RWPE1 (cell line): ENCODE measurements at regions not wholly inside any gene's neighbourhood (a gene's known extent, or its start where the extent isn't known, plus 50 kb on each side); places are given as distances from the start of the nearest gene placed in this dataset.

Experiments
- CTCF ChIA-PET: fragments of 350-600 bp; sonication (Branson Sonifier 250); formaldehyde crosslinking; extraction: SDS; loops from one replicate; lab custom pipeline; 2021; lab: Yijun Ruan, JAX
- POLR2A ChIA-PET: fragments of 400-600 bp; formaldehyde crosslinking; extraction: SDS; loops from one replicate; lab custom pipeline; 2020; ENCODE audit warnings: antibody characterized with exemption; ENCODE audit not compliant: low non-redundant PET; lab: Yijun Ruan, JAX
- DNase-seq: peaks from one replicate; pipeline ENCODE4 v3.0.0; 2012; ENCODE audit warnings: low spot score
- H3K27ac ChIP-seq: fragments of 450-650 bp; 2 replicates; pipeline ENCODE4 v1.5.1; 2017
- TF ChIP-seq, protein P1 (sequence below): fragments of 450-650 bp; conservative IDR thresholded peaks from 2 replicates; pipeline ENCODE4 v1.5.1; 2017; ENCODE audit warnings: low read depth, mild to moderate bottlenecking

DNA sequence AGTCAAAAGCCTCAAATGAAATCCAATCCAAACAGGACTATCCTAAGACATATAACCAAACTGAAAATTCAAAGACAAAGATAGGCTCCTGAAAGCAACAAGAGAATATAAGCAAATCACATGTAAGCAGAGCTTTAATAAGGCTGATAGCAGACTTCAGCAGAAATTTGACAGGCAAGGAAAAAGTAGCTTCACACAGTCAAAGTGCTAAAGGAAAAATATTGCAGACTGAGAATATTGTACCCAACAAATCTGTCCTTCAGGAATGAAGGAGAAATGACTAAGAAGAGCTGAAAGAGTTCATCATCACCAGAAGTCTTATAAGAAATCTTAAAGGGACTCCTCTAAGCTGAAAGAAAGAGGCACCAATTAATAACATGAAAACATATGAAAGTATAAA lies 150.0 kb downstream of the EVA1A start:
- DNase-seq: no peak
- TF ChIP-seq, protein P1, sequence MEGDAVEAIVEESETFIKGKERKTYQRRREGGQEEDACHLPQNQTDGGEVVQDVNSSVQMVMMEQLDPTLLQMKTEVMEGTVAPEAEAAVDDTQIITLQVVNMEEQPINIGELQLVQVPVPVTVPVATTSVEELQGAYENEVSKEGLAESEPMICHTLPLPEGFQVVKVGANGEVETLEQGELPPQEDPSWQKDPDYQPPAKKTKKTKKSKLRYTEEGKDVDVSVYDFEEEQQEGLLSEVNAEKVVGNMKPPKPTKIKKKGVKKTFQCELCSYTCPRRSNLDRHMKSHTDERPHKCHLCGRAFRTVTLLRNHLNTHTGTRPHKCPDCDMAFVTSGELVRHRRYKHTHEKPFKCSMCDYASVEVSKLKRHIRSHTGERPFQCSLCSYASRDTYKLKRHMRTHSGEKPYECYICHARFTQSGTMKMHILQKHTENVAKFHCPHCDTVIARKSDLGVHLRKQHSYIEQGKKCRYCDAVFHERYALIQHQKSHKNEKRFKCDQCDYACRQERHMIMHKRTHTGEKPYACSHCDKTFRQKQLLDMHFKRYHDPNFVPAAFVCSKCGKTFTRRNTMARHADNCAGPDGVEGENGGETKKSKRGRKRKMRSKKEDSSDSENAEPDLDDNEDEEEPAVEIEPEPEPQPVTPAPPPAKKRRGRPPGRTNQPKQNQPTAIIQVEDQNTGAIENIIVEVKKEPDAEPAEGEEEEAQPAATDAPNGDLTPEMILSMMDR: no peak
- no peak overlapping the region for H3K27ac ChIP-seq
- ChIA-PET CTCF (interaction anchor here (0.7 kb wide), 1 partner anchor 692 kb away, joined by 3 read pairs; no protein-coding TSS in a partner anchor), POLR2A (no interaction called here)

DNA sequence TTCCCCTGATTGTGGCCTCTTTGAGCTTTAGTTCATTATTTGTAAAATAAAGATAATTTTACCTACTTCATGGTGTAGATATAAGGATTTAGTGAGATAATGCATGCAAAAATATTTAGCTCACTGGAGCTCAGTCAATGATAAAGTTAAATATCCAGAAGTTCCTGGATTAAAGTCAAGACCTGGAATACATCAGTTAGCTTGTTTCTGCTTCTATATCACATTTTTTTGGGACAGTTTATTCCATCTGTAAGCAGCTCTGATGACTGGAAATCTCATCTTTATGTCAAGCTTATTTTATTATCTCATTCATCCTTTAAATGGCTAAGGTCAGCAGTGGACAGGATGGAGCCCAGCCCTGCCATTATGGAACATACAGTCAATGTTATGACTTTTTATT lies 152.0 kb downstream of the EVA1A start:
- CTCF ChIA-PET: interaction anchor here (1.3 kb wide), 1 partner anchor 344 kb away, joined by 6 read pairs; no protein-coding TSS in a partner anchor
- POLR2A ChIA-PET: no interaction called here
- TF ChIP-seq, protein P1: no peak

DNA sequence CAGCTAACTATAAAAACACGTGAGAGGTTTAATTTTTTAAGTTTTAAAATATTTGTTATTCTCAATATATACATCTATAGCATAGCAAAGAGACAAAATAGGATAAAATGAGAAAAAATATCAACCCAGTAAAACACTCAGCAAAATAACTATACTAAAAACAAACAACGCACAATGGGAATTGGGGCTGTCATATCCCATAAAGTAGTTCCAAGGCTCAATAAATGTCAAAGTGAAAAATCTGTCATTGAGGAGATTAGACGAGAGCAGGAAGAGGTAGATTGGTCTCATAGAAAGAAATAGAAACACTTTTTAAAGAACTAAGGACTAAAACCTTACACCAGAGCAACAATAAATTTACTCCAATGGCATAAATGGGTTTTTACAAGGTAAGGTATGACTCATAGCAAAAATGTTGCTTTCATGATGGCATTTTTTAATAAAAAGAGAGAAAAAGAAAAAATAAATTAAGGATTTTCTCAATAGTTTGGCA lies 153.7 kb downstream of the EVA1A start:
- DNase-seq: no peak
- ChIA-PET CTCF (interaction anchor here (0.6 kb wide), 1 partner anchor 139 kb away, joined by 3 read pairs; no protein-coding TSS in a partner anchor), POLR2A (no interaction called here)
- H3K27ac ChIP-seq: no peak overlapping the region
- TF ChIP-seq, protein P1: no peak

More for the DNA sequence above, 152.0 kb downstream of the EVA1A start:
- DNase-seq: no peak
- H3K27ac ChIP-seq: no peak overlapping the region

DNA sequence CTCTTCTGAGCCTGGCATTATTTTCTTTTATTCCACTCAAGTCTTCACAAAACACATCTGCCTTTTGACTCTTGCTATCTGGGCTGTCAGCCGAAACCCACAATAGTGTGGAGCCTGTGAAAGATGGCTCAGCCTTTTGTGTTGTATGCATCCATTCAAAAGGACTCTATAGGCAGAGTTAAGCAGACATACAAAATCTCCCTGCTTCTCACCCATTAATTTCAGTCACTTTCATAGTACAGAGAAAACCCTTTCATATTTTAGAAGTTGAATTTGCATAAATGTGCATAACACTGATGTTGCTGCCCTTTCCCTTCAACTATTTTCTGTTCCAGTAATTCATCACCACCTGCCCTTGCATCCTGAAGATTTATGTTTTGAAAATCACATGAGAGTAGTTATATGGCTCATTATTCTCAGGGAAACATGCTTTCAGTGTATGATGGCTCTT lies 154.6 kb downstream of the EVA1A start:
- DNase-seq: no peak
- ChIA-PET CTCF (no interaction called here), POLR2A (no interaction called here)
- no peak overlapping the region for H3K27ac ChIP-seq
- TF ChIP-seq, protein P1: no peak

DNA sequence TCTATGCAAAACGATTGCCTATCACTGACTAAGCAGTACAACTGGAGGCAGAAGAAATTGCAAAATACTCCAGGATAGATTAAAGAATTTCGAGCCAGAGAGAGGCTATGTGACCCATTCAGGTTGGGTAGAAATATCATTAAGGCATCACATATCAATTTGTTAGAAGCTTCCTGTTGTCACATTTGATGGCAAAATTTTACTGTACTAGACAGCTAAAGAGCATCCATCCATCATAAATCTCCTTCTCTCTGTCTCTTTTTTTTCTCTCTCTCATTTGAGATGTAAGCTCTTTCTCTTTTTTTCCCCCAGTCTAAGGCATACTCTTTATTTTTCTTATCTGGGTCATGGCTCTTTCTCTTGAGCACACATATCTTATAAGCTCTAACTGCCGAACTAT lies 155.7 kb downstream of the EVA1A start:
- CTCF ChIA-PET: interaction anchor here (0.6 kb wide), 2 partner anchors 306 to 340 kb away, joined by 3 to 4 read pairs; no protein-coding TSS in a partner anchor
- no peak for DNase-seq
- POLR2A ChIA-PET: no interaction called here
- TF ChIP-seq, protein P1: no peak
- no peak overlapping the region for H3K27ac ChIP-seq

DNA sequence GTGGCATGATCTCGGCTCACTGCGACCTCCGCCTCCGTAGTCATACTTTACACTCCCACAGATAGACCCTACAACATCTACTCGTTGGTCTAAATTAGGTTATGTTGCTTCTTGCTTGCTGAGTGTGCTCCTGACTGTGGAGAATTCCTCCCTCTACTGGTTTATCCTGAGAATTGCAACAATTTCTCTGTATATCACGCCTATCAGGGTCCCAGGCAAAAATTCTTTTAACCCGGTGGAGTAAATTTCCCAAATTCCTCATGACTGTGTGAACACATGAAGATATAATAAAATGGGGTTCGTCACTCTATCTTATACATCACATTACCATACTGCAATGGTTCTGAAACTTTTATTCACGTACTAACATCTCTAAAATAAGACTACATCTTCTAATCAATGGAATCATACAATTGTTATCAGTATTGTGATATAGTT lies 156.7 kb downstream of the EVA1A start:
- TF ChIP-seq, protein P1: peak; percentile 74
- peak; percentile 42 for DNase-seq
- ChIA-PET CTCF (no interaction called here), POLR2A (no interaction called here)
- H3K27ac ChIP-seq: no peak overlapping the region
